ENCODE measurements at regions not wholly inside any gene's neighbourhood (a gene's known extent, or its start where the extent isn't known, plus 50 kb on each side); places are given as distances from the start of the nearest gene placed in this dataset.

DNA sequence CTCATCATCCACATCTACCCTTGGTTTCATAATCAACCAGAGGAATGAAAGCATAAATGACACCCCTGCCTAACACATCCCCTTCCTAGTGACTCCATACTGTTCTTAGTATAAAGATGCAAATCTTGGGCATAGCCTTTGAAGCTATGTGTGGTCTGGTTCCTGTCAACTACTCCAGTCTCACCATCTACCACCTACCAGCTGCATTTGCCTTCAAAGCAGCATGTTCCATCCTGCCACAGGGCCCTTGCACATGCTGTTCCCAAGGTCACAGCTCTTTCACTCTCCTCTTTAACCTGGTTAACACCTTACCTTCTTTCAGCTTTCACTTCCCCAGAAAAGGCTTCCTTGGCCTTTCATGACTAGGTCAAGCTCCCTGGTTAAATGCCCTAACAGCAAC is 62.3 kb upstream of the ARHGEF3 start:
- ChIA-PET CTCF (no interaction called here), POLR2A (ENCODE audit: unreplicated experiment) (no interaction called here)
- TF ChIP-seq CTCF (conservative IDR thresholded peaks at IDR 0.05) (no peak), EZH2 (IDR thresholded peaks at IDR 0.05; ENCODE audit: low read depth) (no peak)
- no peaks in the 10 kb centered on the region for H3K27me3 ChIP-seq (ENCODE audit: insufficient read depth, low read depth)
- H3K79me2 ChIP-seq (ENCODE audit: low read depth): peaks cover 4% of the 10 kb centered on the region; the same call in 1 of the 2 replicates
- no peak overlapping the region for H3K4me2 ChIP-seq
- no peak overlapping the region for H2AFZ ChIP-seq
- no peaks in the 10 kb centered on the region for H3K9me3 ChIP-seq (ENCODE audit: insufficient read depth, low read depth)
- no peak overlapping the region for H3K27ac ChIP-seq
- H3K36me3 ChIP-seq (ENCODE audit: low read depth): no peaks in the 10 kb centered on the region
- no peaks in the 10 kb centered on the region for H4K20me1 ChIP-seq (ENCODE audit: insufficient read depth)
- intact Hi-C loops (cut with micrococcal nuclease; ENCODE audit: unreplicated experiment): no loop called here
- H3K9me2 ChIP-seq (ENCODE audit: insufficient read depth): no peaks in the 10 kb centered on the region
- no peak overlapping the region for H3K4me3 ChIP-seq
- no peak for DNase-seq
- H3K4me1 ChIP-seq (replicated peaks; ENCODE audit: insufficient read depth): peaks cover 19% of the 10 kb centered on the region
- peaks cover 13% of the 10 kb centered on the region for H3F3A ChIP-seq (ENCODE audit: insufficient read depth, low read depth)
- BruUV-seq (replicated peaks): no TSS peak

- Histone ChIP-seq H2AFZ (no peak overlapping the region), H3F3A (ENCODE audit: insufficient read depth, low read depth) (peaks cover 9% of the 10 kb centered on the region), H3K79me2 (ENCODE audit: low read depth) (no peaks in the 10 kb centered on the region), H3K9me3 (ENCODE audit: insufficient read depth, low read depth) (no peaks in the 10 kb centered on the region), H3K4me3 (no peak overlapping the region), H3K36me3 (ENCODE audit: low read depth) (no peaks in the 10 kb centered on the region), H4K20me1 (ENCODE audit: insufficient read depth) (no peaks in the 10 kb centered on the region), H3K27me3 (ENCODE audit: insufficient read depth, low read depth) (no peaks in the 10 kb centered on the region), H3K9me2 (ENCODE audit: insufficient read depth) (no peaks in the 10 kb centered on the region), H3K4me2 (peak overlapping the region; percentile 35; the same call in 1 of the 2 replicates), H3K4me1 (replicated peaks; ENCODE audit: insufficient read depth) (peaks cover 11% of the 10 kb centered on the region), H3K27ac (peak overlapping the region; percentile 17; the same call in 1 of the 2 replicates)
- BruUV-seq (replicated peaks): no TSS peak
- ChIA-PET CTCF (interaction anchor here (0.6 kb wide), 1 partner anchor 1202 kb away, joined by 5 read pairs; no protein-coding TSS in a partner anchor), POLR2A (ENCODE audit: unreplicated experiment) (interaction anchor here (0.6 kb wide), 1 partner anchor 1270 kb away, joined by 4 read pairs; no protein-coding TSS in a partner anchor)
- DNase-seq: peak in 1 of 2 experiments; percentile 72
- no peak for TF ChIP-seq CTCF (conservative IDR thresholded peaks at IDR 0.05)
- no peak for TF ChIP-seq EZH2 (IDR thresholded peaks at IDR 0.05; ENCODE audit: low read depth)
- intact Hi-C loops (cut with micrococcal nuclease; ENCODE audit: unreplicated experiment): no loop called here
Measured at GRCh38 chr3:56862352-56863062, 60.8 kb upstream of the ARHGEF3 start.

DNA sequence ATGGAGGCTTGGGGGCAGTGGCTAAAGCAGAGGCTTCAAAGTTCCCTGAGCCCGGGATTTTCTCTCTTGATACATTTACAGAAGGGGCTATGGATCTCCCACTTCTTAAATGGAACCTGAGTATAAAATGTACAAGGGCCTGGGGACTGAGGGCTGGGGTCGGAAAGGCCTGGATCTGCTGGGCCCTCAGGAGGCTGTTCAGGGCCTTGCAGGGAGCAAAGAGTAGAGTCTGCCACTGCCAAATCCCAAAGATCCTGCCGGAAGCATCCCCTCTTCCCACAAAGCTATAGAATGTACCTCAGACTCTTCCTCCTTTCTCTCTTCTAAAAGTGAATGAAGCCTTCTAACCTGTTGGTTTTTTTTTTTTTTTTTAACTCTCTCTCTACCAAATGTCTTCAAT is 59.8 kb upstream of the ARHGEF3 start:
- H3K4me2 ChIP-seq: no peak overlapping the region
- peaks cover 9% of the 10 kb centered on the region for H3F3A ChIP-seq (ENCODE audit: insufficient read depth, low read depth)
- H3K36me3 ChIP-seq (ENCODE audit: low read depth): no peaks in the 10 kb centered on the region
- H3K79me2 ChIP-seq (ENCODE audit: low read depth): no peaks in the 10 kb centered on the region
- DNase-seq: no peak
- no peaks in the 10 kb centered on the region for H3K9me3 ChIP-seq (ENCODE audit: insufficient read depth, low read depth)
- H3K27ac ChIP-seq: no peak overlapping the region
- intact Hi-C loops (cut with micrococcal nuclease; ENCODE audit: unreplicated experiment): no loop called here
- no peaks in the 10 kb centered on the region for H3K9me2 ChIP-seq (ENCODE audit: insufficient read depth)
- no peaks in the 10 kb centered on the region for H4K20me1 ChIP-seq (ENCODE audit: insufficient read depth)
- no peak overlapping the region for H2AFZ ChIP-seq
- POLR2A ChIA-PET (ENCODE audit: unreplicated experiment): no interaction called here
- no peak overlapping the region for H3K4me3 ChIP-seq
- no peaks in the 10 kb centered on the region for H3K27me3 ChIP-seq (ENCODE audit: insufficient read depth, low read depth)
- CTCF ChIA-PET: no interaction called here
- peaks cover 11% of the 10 kb centered on the region for H3K4me1 ChIP-seq (replicated peaks; ENCODE audit: insufficient read depth)
- TF ChIP-seq CTCF (conservative IDR thresholded peaks at IDR 0.05) (no peak), EZH2 (IDR thresholded peaks at IDR 0.05; ENCODE audit: low read depth) (no peak)
- BruUV-seq (replicated peaks): no TSS peak
